Activated CD8-positive, alpha-beta memory T cell treated with anti-CD3 and anti-CD28 coated beads, Interleukin-2, amount 50 U/mL, for 1 hour (primary cell): ENCODE measurements at regions not wholly inside any gene's neighbourhood (a gene's known extent, or its start where the extent isn't known, plus 50 kb on each side); places are given as distances from the start of the nearest gene placed in this dataset.
"Not testable (repeated sequence)": the region's sequence is repeated elsewhere in the genome, so short reads cannot be mapped to it uniquely, and the experiment has no call there.

Source experiments
- DNase-seq: peaks from one replicate; pipeline ENCODE4 v3.0.0-alpha.2; 2020; ENCODE audit errors: extremely low read depth

GRCh38 chr1:224533517-224533916, 82.6 kb upstream of the CNIH3 start:
- DNase-seq = no peak

GRCh38 chr1:224534731-224535130, 81.4 kb upstream of the CNIH3 start:
- no peak for DNase-seq

GRCh38 chr1:224535641-224536040, 80.5 kb upstream of the CNIH3 start:
- DNase-seq = no peak

- DNase-seq = no peak
Measured at GRCh38 chr1:224539971-224540370, 76.1 kb upstream of the CNIH3 start.

- no peak for DNase-seq
Measured at GRCh38 chr1:224540535-224540934, 75.6 kb upstream of the CNIH3 start.

- DNase-seq = no peak
Measured at GRCh38 chr1:224541072-224541790, 74.9 kb upstream of the CNIH3 start.

- DNase-seq = no peak
Measured at GRCh38 chr1:224541901-224542630, 74.1 kb upstream of the CNIH3 start.

- no peak for DNase-seq
Measured at GRCh38 chr1:224542783-224543440, 73.2 kb upstream of the CNIH3 start.

- no peak for DNase-seq
Measured at GRCh38 chr1:224543453-224543852, 72.7 kb upstream of the CNIH3 start.

- DNase-seq = no peak
Measured at GRCh38 chr1:224544346-224545110, 71.6 kb upstream of the CNIH3 start.

- no peak for DNase-seq
Measured at GRCh38 chr1:224545571-224545970, 70.5 kb upstream of the CNIH3 start.

- DNase-seq = no peak
Measured at GRCh38 chr1:224548676-224549075, 67.4 kb upstream of the CNIH3 start.

- DNase-seq = not testable (repeated sequence)
Measured at GRCh38 chr1:224551189-224551588, 64.9 kb upstream of the CNIH3 start.

- DNase-seq = no peak
Measured at GRCh38 chr1:224554056-224554455, 62.1 kb upstream of the CNIH3 start.

- no peak for DNase-seq
Measured at GRCh38 chr1:224554620-224555259, 61.4 kb upstream of the CNIH3 start.

- DNase-seq = no peak
Measured at GRCh38 chr1:224558904-224559303, 57.2 kb upstream of the CNIH3 start.

- no peak for DNase-seq
Measured at GRCh38 chr1:224559981-224560728, 56.0 kb upstream of the CNIH3 start.

- not testable (repeated sequence) for DNase-seq
Measured at GRCh38 chr1:224562881-224563280, 53.2 kb upstream of the CNIH3 start.

GRCh38 chr1:224563666-224564065, 52.5 kb upstream of the CNIH3 start:
- no peak for DNase-seq

- DNase-seq = no peak
Measured at GRCh38 chr1:224564454-224565084, 51.5 kb upstream of the CNIH3 start.
